HepG2 (cell line): ENCODE measurements at regions not wholly inside any gene's neighbourhood (a gene's known extent, or its start where the extent isn't known, plus 50 kb on each side); places are given as distances from the start of the nearest gene placed in this dataset.

Experiments used
- GTF2F1 ChIP-seq: fragments of 150-350 bp; IDR thresholded peaks from 2 replicates; pipeline ENCODE4 v1.6.1; 2014; ENCODE audit warnings: low read length
- MIXL1 ChIP-seq: IDR thresholded peaks from 2 replicates; pipeline ENCODE4 v1.6.1; 2016
- TF ChIP-seq, protein P1 (sequence below): sonication (generic); formaldehyde crosslinking; IDR thresholded peaks from 2 replicates; pipeline ENCODE4 v1.5.0; 2020; ENCODE audit warnings: mild to moderate bottlenecking, missing genetic modification reagents, moderate library complexity

DNA sequence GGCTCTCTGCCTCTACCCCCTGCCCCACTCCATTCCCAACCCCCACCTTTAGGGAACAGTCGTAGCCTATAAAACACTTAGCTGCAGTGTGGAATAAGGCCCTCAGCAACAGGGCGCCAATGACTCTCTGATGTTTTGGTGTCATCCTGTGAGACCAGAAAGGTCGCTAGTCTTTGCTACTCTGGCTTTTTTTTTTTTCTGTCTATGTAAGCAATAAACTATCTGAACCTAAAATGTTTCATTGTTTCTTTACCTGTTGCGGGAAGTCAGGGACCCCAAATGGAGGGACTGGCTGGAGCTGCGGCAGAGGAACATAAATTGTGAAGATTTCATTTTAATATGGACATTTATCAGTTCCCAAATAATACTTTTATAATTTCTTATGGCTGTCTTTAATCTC, 154.6 kb downstream of the COPS8 start:
- no peak for TF ChIP-seq GTF2F1
- TF ChIP-seq, protein P1, sequence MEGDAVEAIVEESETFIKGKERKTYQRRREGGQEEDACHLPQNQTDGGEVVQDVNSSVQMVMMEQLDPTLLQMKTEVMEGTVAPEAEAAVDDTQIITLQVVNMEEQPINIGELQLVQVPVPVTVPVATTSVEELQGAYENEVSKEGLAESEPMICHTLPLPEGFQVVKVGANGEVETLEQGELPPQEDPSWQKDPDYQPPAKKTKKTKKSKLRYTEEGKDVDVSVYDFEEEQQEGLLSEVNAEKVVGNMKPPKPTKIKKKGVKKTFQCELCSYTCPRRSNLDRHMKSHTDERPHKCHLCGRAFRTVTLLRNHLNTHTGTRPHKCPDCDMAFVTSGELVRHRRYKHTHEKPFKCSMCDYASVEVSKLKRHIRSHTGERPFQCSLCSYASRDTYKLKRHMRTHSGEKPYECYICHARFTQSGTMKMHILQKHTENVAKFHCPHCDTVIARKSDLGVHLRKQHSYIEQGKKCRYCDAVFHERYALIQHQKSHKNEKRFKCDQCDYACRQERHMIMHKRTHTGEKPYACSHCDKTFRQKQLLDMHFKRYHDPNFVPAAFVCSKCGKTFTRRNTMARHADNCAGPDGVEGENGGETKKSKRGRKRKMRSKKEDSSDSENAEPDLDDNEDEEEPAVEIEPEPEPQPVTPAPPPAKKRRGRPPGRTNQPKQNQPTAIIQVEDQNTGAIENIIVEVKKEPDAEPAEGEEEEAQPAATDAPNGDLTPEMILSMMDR (CRISPR knock-in tag) = no peak
- no peak for TF ChIP-seq MIXL1
